ENCODE measurements at regions not wholly inside any gene's neighbourhood (a gene's known extent, or its start where the extent isn't known, plus 50 kb on each side); places are given as distances from the start of the nearest gene placed in this dataset.

DNA sequence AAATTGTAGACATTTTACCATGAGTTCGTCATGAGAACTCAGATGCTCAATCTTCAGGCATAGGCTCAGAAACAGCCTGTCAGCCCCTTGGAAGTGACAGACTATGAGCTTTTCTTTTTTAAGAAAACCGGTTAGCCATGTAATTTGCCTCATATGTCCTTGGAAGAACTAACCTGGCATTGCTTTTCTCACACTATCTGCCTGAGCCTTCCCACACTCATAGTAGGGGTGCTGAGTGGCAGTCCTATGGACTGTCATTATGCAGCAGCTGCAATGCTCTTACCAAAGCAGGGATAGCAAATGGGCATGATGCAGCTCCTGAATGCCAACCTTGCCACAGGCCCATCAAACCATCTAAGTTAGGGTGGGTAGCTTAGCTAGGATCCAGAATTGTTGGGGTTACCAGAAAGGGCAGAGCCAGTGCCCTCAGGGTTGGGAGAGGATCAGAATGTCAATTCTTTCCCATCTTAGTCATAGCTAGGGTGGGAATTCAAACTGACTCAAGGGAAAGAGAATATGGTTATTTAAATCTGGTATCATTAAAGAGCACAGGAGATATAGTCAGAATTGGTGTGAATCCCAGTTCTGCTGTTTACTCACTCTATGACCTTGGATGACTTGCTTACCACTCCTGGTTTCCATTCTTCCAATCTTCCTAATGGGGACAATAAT is 230.6 kb upstream of the CPEB2 start:
- DNase-seq (ENCODE audit: low read depth in 2 of 2) = no peak

DNA sequence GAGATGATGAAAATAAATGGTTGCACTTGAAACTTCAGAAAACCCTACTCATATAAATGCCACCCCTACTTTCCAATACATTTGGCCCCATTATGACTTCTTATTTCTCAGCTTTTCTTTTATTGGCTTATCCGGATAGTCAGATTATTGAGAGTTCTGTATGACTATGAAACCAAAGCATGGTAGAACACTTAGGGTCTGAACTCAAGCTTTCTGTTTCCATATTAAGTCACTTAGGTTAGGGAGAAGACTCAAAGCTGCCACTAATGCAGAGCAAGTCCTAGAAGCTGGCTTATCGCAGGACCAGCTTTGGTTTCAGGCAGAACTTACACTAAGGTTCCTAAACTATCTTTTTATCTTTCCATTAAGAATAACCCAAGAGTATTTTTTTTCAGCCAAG is 229.9 kb upstream of the CPEB2 start:
- no peak for DNase-seq (ENCODE audit: low read depth in 2 of 2)

DNA sequence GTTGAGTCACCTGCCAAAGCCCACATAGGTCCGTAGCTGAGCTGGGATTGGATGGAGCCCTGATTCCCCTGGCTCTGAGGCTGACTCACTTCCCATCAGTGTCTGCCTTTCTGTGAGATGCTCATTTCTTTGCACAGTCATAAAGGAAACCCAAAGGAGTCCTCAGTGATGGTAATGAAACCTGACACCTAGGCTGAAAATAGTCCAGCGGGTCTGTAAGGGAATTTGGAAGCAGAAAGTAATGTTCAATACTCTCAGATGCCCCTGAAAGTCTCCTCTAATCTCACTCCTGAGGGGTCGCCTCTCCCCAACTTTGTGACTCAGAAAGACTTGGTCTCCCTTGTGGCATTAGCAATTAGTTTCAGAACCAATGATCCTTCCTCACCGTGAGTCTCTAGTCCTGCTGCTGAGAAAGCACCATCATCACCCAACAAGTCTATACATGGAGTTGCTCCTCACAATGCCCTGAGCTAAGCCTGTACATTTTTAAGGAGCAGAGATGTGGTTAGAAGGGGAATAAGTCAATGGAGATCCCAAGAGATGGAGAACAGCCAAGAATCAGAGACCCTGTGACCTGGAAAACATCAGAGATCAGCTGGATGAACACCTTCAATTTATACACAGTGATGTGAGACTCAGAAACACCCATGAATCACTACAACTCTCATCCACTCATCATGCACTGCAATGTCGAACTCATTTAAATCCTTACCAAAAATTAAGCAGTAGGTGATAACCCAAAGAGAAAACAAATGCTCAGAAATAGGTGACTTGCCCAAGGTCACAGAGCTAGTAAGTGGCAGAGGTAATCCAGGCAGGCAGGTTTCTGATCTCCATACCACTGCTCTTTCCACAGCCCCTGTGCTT is 219.0 kb upstream of the CPEB2 start:
- DNase-seq (ENCODE audit: low read depth in 2 of 2) = no peak

DNA sequence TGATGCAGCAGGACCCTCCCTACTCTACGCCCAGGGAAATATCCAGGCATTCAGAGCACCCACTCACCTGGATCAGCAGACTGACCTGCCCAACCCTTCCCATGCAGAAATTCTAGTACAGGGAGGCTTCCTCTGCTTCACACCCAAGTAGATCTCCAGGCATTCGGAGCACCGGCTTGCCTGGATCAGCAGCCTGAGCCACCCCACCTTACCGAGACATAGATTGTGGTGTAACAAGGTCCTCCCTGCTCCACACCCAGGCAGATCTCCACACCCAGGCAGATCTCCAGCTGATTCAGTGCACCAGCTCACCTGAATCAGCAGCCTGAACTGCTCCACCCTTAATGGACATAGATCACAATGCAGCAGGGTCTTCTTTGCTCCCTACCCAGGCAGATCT is 215.1 kb upstream of the CPEB2 start:
- DNase-seq (ENCODE audit: low read depth in 2 of 2) = no peak

DNA sequence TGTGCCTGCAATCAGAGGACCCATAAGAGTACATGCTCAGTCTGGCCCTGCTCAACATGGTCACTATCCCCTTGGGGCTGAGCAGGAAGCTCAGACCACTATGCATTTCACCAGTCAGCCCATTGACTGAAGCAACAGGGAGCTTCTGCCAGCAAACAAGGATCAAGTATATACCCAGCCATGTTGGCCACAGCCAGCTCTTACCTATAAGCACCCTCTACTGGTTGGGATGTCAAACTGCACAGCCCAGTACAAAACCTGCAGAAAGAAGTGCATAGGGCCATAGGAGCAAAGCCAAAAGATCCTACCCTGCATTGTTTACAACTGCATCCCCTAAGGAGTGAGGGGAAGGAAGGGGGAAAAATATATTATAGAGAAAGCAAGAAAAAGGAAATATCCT is 214.4 kb upstream of the CPEB2 start:
- no peak for DNase-seq (ENCODE audit: low read depth in 2 of 2)

DNA sequence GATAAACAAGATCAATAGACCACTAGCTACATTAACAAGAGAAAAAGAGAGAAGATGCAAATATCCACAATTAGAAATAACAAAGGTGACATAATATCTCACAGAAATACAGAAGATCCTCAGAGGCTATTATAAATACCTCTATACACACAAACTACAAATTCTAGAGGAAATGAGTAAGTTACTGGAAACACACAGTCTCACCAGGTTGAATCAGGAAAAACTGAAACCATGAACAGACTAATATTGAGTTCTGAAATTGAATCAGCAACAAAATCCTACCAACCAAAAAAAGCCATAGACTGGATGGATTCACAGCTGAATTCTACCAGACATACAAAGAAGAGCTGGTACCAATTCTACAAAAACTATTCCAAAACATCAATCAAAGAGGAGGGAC is 211.8 kb upstream of the CPEB2 start:
- DNase-seq (ENCODE audit: low read depth in 2 of 2) = no peak

DNA sequence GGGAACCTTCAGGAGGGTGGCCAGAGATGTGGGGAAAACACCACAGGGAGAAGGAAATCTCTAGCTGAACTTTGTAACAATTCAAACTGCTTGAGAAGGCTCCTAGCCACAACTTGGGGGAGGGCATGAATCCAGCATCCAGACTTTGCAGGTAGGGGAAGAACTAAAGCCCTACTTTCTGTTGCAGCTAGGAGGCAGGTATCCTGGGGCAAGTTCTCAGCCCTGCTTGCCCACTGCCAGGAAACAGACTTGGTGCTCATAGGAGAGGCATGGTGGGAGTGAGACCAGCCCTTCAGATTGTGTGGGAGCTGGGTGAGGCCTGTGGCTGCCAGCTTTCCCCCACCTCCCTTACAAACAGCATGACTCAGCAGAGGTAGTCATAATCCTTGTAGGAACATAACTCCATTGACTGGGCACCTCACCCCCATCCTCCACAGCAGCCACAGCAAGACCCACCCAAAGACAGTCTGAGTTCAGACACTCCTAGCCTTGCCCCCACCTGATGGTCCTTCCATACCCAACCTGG is 209.5 kb upstream of the CPEB2 start:
- DNase-seq (ENCODE audit: low read depth in 2 of 2) = no peak

DNA sequence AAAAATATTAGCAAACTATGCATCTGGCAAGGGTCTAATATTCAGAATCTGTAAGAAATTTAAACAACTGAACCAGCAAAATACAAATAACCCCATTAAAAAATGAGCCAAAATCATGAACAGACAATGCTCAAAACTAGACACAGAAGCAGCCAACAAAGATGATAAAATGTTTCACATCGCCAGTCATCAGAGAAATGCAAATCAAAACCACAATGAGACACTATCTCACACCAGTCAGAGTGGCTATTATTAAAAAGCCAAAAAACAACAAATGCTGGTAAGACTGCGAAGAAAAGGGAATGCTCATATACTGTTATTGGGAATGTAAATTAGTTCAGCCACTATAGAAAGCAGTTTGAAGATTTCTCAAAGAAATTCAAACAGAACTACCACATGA is 201.3 kb upstream of the CPEB2 start:
- no peak for DNase-seq (ENCODE audit: low read depth in 2 of 2)

DNA sequence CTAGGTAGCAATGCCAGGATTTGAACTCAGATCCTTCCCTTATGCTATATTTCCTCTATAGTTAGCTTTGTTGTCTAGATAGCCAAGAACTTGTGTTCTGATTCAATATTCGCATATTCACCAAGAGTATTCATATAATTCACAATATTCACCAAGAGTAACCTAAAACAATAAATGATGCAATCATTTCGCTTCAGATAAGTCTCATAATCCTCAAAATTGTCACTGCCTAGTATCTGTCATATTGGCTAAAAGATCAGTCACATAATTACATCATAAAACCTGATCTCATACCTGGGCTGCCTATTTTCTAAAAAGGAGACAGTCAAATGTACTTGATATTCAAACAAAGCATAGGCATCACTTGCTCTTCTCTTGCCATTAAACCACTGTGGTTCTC is 199.7 kb upstream of the CPEB2 start:
- DNase-seq (ENCODE audit: low read depth in 2 of 2) = no peak

DNA sequence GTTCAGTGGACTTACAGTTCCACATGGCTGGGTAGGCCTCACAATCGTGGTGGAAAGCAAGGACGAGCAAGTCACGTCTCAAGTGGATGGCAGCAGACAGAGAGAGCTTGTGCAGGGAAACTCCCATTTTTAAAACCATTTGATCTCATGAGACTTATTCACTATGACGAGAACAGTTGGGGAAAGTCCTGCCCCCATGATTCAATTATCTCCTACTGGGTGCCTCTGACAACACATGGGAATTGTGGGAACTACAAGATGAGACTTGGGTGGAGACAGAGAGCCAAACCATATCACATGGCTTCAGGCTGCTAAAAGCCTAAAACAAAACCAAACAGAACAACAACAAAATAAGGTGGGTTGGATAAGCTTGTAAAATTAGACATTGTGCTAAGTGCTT is 194.4 kb upstream of the CPEB2 start:
- no peak for DNase-seq (ENCODE audit: low read depth in 2 of 2)

DNA sequence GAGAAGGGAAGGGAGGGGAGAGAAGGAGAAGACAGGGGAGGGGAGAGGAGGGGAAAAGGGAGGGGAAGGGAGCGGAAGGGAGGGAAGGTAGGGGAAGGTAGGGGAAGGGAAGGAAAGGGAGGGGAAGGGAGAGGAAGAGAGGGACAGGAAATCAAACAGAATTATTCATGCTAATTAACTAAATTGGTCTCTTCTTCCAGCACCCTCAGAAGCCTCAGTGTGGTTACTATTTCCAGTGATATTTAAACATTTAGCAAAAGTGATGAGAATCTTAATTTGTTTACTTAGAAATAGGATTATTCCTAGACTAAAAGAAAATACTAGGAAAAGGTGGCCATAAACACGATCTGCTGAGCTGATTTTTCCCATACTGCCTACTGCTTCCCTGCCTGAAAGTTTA is 193.1 kb upstream of the CPEB2 start:
- no peak for DNase-seq (ENCODE audit: low read depth in 2 of 2)

DNA sequence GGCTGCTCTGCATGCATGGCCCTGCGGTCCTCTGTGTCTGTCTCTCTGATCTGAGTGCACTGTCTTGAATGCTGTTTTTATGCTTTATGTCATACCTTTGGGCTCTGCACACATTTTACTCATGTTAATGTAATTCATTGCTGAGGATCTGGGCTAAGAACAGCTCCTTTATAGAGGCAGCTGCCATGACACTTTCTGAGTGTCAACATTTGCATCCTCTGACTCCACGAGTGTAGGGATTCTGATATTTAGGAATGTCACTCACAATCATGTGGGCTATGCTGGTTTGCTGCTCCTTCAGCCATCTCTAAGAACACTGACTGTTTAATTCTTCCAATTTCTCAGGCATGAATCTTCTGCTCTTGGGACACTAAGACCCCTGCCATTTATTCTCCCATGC is 192.2 kb upstream of the CPEB2 start:
- DNase-seq (ENCODE audit: low read depth in 2 of 2) = no peak

DNA sequence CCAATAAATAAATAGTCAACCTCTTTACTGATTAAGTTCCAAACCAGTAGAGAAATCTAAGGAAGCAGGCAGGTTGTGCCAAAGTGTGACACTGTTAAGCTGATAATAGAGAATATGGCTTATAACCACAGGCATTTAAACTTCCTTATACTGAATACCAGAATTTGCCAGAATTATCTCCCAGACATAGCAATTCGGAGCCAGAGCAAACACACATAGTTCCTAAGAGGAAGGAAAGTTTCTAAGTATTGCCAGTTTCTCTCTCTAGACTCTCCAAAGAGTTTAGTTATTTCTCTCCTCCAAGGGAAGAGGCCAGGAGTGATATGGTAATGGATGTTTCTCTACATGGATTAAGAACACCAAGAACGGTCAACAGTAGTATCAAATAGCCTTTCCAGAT is 191.7 kb upstream of the CPEB2 start:
- DNase-seq (ENCODE audit: low read depth in 2 of 2) = no peak

DNA sequence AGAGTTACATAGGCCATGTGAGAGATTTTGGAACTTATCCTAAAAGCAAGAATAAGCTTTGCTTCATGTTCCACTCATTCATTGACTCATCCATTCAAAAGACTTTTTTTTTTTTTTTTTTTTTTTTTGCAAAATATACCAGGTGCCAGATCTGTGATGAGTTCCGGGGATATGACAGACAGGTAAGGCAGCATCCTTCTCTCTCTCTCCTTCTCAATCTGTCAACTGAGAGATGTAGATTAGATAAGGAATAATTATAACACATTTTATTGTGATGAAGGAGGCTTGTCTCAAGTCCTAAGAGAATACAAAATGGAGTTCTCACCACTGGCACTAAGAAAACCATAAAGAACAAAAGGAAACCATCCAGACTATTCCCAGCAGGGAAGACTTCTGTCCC is 190.2 kb upstream of the CPEB2 start:
- no peak for DNase-seq (ENCODE audit: low read depth in 2 of 2)

DNA sequence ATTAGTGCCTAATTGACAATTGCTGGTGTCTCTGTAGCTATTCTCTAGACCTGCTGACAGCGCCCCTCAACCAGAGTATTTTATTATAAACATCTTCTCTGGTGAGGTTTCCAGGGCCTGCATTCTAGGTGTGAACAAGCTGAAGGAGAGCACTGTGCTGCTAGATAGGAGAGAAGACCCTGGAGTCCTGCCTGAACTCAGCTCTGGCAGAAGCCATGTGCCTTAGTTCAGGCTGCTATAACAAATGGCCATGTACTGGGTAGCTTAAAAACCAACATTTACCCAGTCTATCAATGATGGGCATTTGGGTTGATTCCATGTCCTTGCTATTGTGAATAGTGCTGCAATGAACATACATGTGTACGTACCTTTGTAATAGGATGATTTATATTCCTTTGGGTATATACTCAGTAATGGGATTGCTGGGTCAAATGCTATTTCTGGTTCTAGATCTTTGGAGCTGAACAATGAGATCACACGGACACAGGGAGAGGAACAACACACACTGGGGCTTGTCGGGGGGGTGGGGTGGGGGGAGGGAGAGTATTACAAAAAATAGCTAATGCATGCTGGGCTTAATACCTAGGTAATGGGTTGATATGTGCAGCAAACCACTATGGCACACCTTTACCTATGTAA is 185.5 kb upstream of the CPEB2 start:
- DNase-seq (ENCODE audit: low read depth in 2 of 2) = no peak

DNA sequence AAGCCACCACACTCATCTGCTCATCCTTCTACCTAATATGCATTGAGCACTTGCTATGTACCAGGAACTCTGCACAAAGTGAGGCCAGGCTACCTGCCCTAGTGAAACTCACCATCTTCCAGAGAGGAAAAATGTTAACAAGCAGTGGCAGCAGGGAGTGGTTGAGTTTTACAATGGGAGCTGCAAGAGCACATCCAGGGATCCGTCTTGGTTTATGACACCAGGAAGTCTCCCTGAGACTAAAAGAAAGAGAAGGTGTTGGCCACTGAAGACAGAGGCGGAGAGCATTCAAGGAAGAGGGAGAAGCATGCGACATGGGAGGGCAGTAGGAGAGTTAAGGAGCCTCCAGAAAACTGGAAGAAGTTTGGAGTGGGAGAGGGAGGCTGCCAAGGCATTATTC is 178.1 kb upstream of the CPEB2 start:
- no peak for DNase-seq (ENCODE audit: low read depth in 2 of 2)

DNA sequence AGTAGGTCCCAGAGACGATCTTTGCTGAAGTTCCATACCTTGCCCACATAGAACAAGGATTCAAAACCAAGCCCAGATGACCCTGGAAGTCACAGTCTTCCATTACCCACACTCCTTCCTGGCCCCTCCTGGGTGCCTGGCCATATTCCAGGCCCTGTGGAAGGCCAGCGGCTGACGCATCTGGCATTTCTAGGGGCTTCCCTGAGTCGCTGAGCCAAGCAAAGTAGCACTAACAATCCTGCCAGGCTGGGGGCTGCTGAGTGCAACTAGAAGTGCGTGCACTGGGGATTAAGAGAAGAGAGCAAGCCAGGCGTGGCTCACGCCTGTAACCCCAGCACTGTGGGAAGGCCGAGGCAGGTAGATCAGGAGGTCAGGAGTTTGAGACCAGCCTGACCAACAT is 175.2 kb upstream of the CPEB2 start:
- no peak for DNase-seq (ENCODE audit: low read depth in 2 of 2)

DNA sequence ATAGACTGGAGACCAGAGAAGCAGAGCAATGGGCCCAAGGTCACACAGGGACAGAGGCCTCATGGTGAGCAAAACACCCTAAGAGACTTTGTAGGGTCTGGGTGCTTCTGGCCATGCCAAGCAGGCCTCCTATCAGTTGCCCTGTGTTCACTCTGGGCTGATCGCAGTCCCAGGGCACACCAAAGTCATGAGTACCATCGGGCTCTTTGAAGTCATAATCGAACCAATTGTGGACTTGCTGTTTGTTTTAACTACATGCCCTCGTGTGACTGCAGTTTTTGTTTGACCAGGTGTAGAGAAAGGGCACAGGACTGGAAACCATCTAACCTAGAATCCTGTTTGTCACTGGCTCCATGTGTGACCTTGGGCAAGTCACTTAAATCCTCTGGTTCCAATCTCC is 172.5 kb upstream of the CPEB2 start:
- DNase-seq (ENCODE audit: low read depth in 2 of 2) = no peak

DNA sequence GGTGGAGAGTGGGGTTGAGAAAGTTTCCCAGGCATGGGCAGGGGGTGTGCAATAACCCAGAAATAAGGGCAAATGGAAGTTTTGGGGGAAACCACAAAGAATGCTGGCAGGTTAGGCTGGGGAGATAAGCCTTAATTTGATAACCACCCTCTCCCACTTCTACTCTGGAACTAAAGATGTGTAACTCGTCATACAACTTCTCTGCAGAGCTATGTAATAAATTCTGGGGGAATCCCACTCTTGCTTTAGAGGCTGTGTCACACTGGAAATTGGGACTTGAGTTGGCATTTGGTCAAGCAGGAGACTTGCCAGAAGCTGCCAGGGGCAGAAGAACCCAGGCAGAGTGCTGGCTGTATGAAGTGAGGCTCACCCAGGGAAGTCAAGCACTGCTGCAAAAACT is 170.9 kb upstream of the CPEB2 start:
- DNase-seq (ENCODE audit: low read depth in 2 of 2) = no peak

DNA sequence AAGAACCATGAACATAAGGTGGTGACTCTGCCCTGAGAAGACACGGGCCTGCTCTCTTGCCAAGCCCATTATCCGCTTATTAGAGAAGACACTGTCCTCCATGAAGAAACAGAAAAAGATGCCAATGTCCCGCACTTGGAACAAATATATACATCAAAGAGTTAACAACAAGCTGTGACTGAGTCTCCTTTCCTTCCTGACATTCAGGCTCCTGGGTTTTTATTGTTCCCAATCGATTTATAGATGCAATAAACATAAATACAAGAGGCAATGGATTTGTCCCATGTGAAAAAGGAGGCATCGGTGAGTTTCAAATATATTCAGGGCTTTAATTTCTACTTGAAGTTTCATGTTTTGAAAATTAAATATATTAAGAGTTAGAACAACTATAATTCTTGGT is 169.2 kb upstream of the CPEB2 start:
- no peak for DNase-seq (ENCODE audit: low read depth in 2 of 2)

DNA sequence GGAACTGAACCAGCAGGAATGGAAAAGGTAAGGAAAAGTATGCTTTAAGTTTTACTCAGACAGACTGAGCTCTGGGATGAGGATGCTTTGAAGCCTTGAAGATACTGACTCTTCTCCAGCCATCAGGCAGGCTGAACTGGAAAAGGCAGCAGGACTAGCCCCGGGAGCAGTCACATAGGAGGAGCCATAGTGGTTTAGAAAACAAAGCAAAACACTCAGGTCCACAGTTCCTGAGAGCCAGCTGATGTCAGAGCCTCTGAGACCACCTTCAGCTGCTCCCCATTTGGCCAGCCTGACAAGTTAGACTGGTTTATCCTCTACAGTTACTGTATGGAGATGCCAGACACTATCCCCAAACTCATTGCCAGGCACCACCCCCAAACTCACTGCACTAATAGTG is 167.9 kb upstream of the CPEB2 start:
- no peak for DNase-seq (ENCODE audit: low read depth in 2 of 2)

DNA sequence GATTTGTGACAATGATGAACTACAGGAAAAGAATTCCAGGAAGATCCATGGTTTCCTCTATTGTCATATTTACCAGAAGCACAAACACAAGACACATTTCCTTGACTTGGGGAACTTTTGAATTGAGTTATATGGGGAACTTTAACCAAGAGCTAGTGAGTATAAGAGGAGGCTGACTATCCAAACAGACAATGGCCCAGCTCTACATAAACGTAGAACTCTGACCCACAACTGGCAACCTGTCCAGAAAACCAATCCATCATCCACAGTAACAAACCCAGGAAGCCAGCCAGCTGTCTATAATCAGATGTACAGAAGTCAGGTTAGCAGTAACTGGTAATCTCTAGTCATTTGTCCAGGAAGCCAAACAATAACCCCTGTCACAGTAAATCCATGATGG is 167.0 kb upstream of the CPEB2 start:
- no peak for DNase-seq (ENCODE audit: low read depth in 2 of 2)

All from stimulated activated CD8-positive, alpha-beta memory T cell treated with anti-CD3 and anti-CD28 coated beads, Interleukin-2, amount 100 ng/mL, for 1 hour (primary cell).